Neural progenitor cell (in vitro differentiated cells): ENCODE measurements at regions not wholly inside any gene's neighbourhood (a gene's known extent, or its start where the extent isn't known, plus 50 kb on each side); places are given as distances from the start of the nearest gene placed in this dataset.

ENCODE experiments used
- DNase-seq: peaks from one replicate; pipeline ENCODE4 v3.0.0-alpha.2; 2016; ENCODE audit warnings: low spot score
- H2AFZ ChIP-seq: fragments of 200-600 bp; sonication (generic); replicated peaks from 2 replicates; pipeline ENCODE4 v1.6.1; 2016; ENCODE audit warnings: antibody characterized with exemption
- H3F3A ChIP-seq: fragments of 200-600 bp; sonication (generic); 2 replicates; pipeline ENCODE4 v1.6.1; 2016; ENCODE audit warnings: antibody characterized with exemption, low read depth
- H3K27ac ChIP-seq: fragments of 200-600 bp; sonication (generic); 2 replicates; pipeline ENCODE4 v1.5.1; 2016; ENCODE audit warnings: mild to moderate bottlenecking
- H3K27me3 ChIP-seq: fragments of 200-600 bp; sonication (generic); 2 replicates; pipeline ENCODE4 v1.6.1; 2016; ENCODE audit warnings: mild to moderate bottlenecking, moderate library complexity
- H3K36me3 ChIP-seq: fragments of 200-600 bp; sonication (generic); 2 replicates; pipeline ENCODE4 v1.5.1; 2016
- H3K4me1 ChIP-seq: fragments of 200-600 bp; sonication (generic); 2 replicates; pipeline ENCODE4 v1.6.1; 2016; ENCODE audit warnings: mixed run types
- H3K4me2 ChIP-seq: fragments of 200-600 bp; sonication (generic); 2 replicates; pipeline ENCODE4 v1.6.1; 2016
- H3K4me3 ChIP-seq: fragments of 200-600 bp; sonication (generic); 2 replicates; pipeline ENCODE4 v1.5.1; 2016
- H3K79me2 ChIP-seq: fragments of 200-600 bp; sonication (generic); 2 replicates; pipeline ENCODE4 v1.6.1; 2016; ENCODE audit warnings: low read depth
- H3K9ac ChIP-seq: fragments of 200-600 bp; sonication (generic); 2 replicates; pipeline ENCODE4 v1.6.1; 2016
- H3K9me3 ChIP-seq: fragments of 200-600 bp; sonication (generic); 2 replicates; pipeline ENCODE4 v1.5.1; 2016; ENCODE audit warnings: low read depth
- H4K20me1 ChIP-seq: fragments of 200-600 bp; sonication (generic); 2 replicates; pipeline ENCODE4 v1.6.1; 2016; ENCODE audit warnings: low read depth
- H3K27ac Mint-ChIP-seq: 3 replicates; pipeline ENCODE4 v1.8.0; 2021; ENCODE audit warnings: mixed read lengths
- H3K27me3 Mint-ChIP-seq: 2 replicates; pipeline ENCODE4 v1.8.0; 2022; ENCODE audit warnings: low read depth, mild to moderate bottlenecking, inconsistent platforms, moderate library complexity, mixed read lengths; ENCODE audit not compliant: insufficient read depth
- H3K36me3 Mint-ChIP-seq: 3 replicates; pipeline ENCODE4 v1.8.0; 2021; ENCODE audit warnings: mixed read lengths
- H3K4me1 Mint-ChIP-seq: 3 replicates; pipeline ENCODE4 v1.8.0; 2021; ENCODE audit warnings: mixed read lengths
- H3K4me3 Mint-ChIP-seq: 3 replicates; pipeline ENCODE4 v1.8.0; 2021; ENCODE audit warnings: mild to moderate bottlenecking, moderate library complexity, mixed read lengths
- H3K9me3 Mint-ChIP-seq: 3 replicates; pipeline ENCODE4 v1.8.0; 2020; ENCODE audit warnings: mixed read lengths
- CTCF ChIP-seq: fragments of 200-600 bp; sonication (generic); IDR thresholded peaks from 2 replicates; pipeline ENCODE4 v1.5.1; 2017; ENCODE audit warnings: antibody characterized with exemption, mild to moderate bottlenecking
- EZH2 ChIP-seq: fragments of 200-600 bp; sonication (generic); IDR thresholded peaks from 2 replicates; pipeline ENCODE4 v1.6.1; 2017; ENCODE audit warnings: antibody characterized with exemption, mild to moderate bottlenecking, moderate library complexity
- EZH2phosphoT487 ChIP-seq: fragments of 200-600 bp; sonication (generic); IDR thresholded peaks from 2 replicates; pipeline ENCODE4 v1.6.1; 2017; ENCODE audit warnings: antibody characterized with exemption

GRCh38 chr3:46143951-46144473 lies 64.1 kb downstream of the CCR1 start:
- no peak overlapping the region for H2AFZ ChIP-seq
- H3K4me3 ChIP-seq: no peak overlapping the region
- no peaks in the 10 kb centered on the region for H3K36me3 Mint-ChIP-seq
- H3K27ac ChIP-seq: no peak overlapping the region
- no peaks in the 10 kb centered on the region for H3K27me3 ChIP-seq
- H3K27ac Mint-ChIP-seq: no peak overlapping the region
- H3K4me1 Mint-ChIP-seq: no peaks in the 10 kb centered on the region
- H3K27me3 Mint-ChIP-seq: no peaks in the 10 kb centered on the region
- no peaks in the 10 kb centered on the region for H3K9me3 Mint-ChIP-seq
- no peak overlapping the region for H3K9ac ChIP-seq
- TF ChIP-seq EZH2phosphoT487: no peak
- TF ChIP-seq CTCF: no peak
- TF ChIP-seq EZH2: no peak
- H3K4me1 ChIP-seq: no peaks in the 10 kb centered on the region
- no peak for DNase-seq
- H3K4me2 ChIP-seq: no peak overlapping the region
- H3F3A ChIP-seq: no peaks in the 10 kb centered on the region
- H3K79me2 ChIP-seq: no peaks in the 10 kb centered on the region
- no peaks in the 10 kb centered on the region for H3K36me3 ChIP-seq
- H4K20me1 ChIP-seq: no peaks in the 10 kb centered on the region
- H3K4me3 Mint-ChIP-seq: no peak overlapping the region
- H3K9me3 ChIP-seq: no peaks in the 10 kb centered on the region

- no peak for DNase-seq
- Mint-ChIP-seq H3K36me3 (no peaks in the 10 kb centered on the region), H3K4me1 (no peaks in the 10 kb centered on the region), H3K4me3 (no peak overlapping the region), H3K27ac (no peak overlapping the region), H3K27me3 (no peaks in the 10 kb centered on the region), H3K9me3 (no peaks in the 10 kb centered on the region)
- H3K4me1 ChIP-seq: no peaks in the 10 kb centered on the region
- H3K27me3 ChIP-seq: no peaks in the 10 kb centered on the region
- H3K36me3 ChIP-seq: no peaks in the 10 kb centered on the region
- H3K4me2 ChIP-seq: no peak overlapping the region
- H3K9ac ChIP-seq: no peak overlapping the region
- TF ChIP-seq EZH2phosphoT487 (no peak), EZH2 (no peak), CTCF (no peak)
- no peaks in the 10 kb centered on the region for H3K79me2 ChIP-seq
- H4K20me1 ChIP-seq: no peaks in the 10 kb centered on the region
- no peaks in the 10 kb centered on the region for H3K9me3 ChIP-seq
- peak overlapping the region; percentile 42 for H2AFZ ChIP-seq
- H3F3A ChIP-seq: no peaks in the 10 kb centered on the region
- no peak overlapping the region for H3K27ac ChIP-seq
- no peak overlapping the region for H3K4me3 ChIP-seq
Measured at GRCh38 chr3:46141813-46142212, 66.3 kb downstream of the CCR1 start.

GRCh38 chr3:46138581-46138980 lies 69.5 kb downstream of the CCR1 start:
- H3K27ac ChIP-seq: no peak overlapping the region
- no peak overlapping the region for H3K9ac ChIP-seq
- H3K4me1 Mint-ChIP-seq: no peaks in the 10 kb centered on the region
- no peaks in the 10 kb centered on the region for H3K27me3 ChIP-seq
- TF ChIP-seq EZH2phosphoT487 (no peak), EZH2 (no peak), CTCF (no peak)
- H3K4me1 ChIP-seq: no peaks in the 10 kb centered on the region
- H3F3A ChIP-seq: no peaks in the 10 kb centered on the region
- DNase-seq: no peak
- no peak overlapping the region for H3K27ac Mint-ChIP-seq
- H3K4me3 Mint-ChIP-seq: no peak overlapping the region
- H2AFZ ChIP-seq: no peak overlapping the region
- no peak overlapping the region for H3K4me3 ChIP-seq
- H4K20me1 ChIP-seq: no peaks in the 10 kb centered on the region
- H3K36me3 ChIP-seq: no peaks in the 10 kb centered on the region
- H3K9me3 ChIP-seq: no peaks in the 10 kb centered on the region
- H3K27me3 Mint-ChIP-seq: no peaks in the 10 kb centered on the region
- no peaks in the 10 kb centered on the region for H3K36me3 Mint-ChIP-seq
- H3K4me2 ChIP-seq: no peak overlapping the region
- H3K79me2 ChIP-seq: no peaks in the 10 kb centered on the region
- H3K9me3 Mint-ChIP-seq: no peaks in the 10 kb centered on the region
